Natural killer cell (primary cell): ENCODE measurements at regions not wholly inside any gene's neighbourhood (a gene's known extent, or its start where the extent isn't known, plus 50 kb on each side); places are given as distances from the start of the nearest gene placed in this dataset.

Experiments
- ATAC-seq, 3 donors: fragments of 150-1000 bp in 2 of 3; fragments of 200-7000 bp in 1 of 3; cut with Tn5 transposase; 1 replicate in 1 of 3; 2 replicates in 2 of 3; pipeline ENCODE4 v1.10.0; 2021; ENCODE audit warnings: mild to moderate bottlenecking in 2 of 3, moderate library complexity in 2 of 3
- DNase-seq, 2 donors: peaks; one replicate each; pipeline versions ENCODE4 v3.0.0 to v3.0.0-alpha.2; 2013 to 2021; ENCODE audit warnings: mixed read lengths in 1 of 2
- H3K27ac ChIP-seq: one replicate; pipeline ENCODE4 v1.5.1; 2013; ENCODE audit warnings: mild to moderate bottlenecking, low read length
- H3K27me3 ChIP-seq: one replicate; pipeline ENCODE4 v1.6.1; 2013; ENCODE audit warnings: low read length; ENCODE audit not compliant: control insufficient read depth, insufficient read depth
- H3K36me3 ChIP-seq: one replicate; pipeline ENCODE4 v1.6.1; 2013; ENCODE audit warnings: low read length; ENCODE audit not compliant: control insufficient read depth, insufficient read depth
- H3K4me1 ChIP-seq: one replicate; pipeline ENCODE4 v1.6.1; 2013; ENCODE audit warnings: low read length; ENCODE audit not compliant: control insufficient read depth, insufficient read depth
- H3K4me3 ChIP-seq: one replicate; pipeline ENCODE4 v1.5.1; 2013; ENCODE audit warnings: low read length
- H3K9me3 ChIP-seq: one replicate; pipeline ENCODE4 v1.6.1; 2013; ENCODE audit warnings: low read length; ENCODE audit not compliant: control insufficient read depth, insufficient read depth
- H3K27ac Mint-ChIP-seq, 2 donors: one replicate each; pipeline ENCODE4 v1.8.0; 2022; ENCODE audit warnings: mild to moderate bottlenecking in 2 of 2, mixed read lengths in 2 of 2, moderate library complexity in 1 of 2
- H3K27me3 Mint-ChIP-seq, 2 donors: one replicate each; pipeline ENCODE4 v1.8.0; 2022; ENCODE audit warnings: low read depth in 2 of 2, mixed read lengths in 2 of 2
- H3K36me3 Mint-ChIP-seq: one replicate; pipeline ENCODE4 v1.8.0; 2022; ENCODE audit warnings: mixed read lengths
- H3K4me1 Mint-ChIP-seq, 2 donors: one replicate each; pipeline ENCODE4 v1.8.0; 2022; ENCODE audit warnings: mixed read lengths in 2 of 2
- H3K4me3 Mint-ChIP-seq: one replicate; pipeline ENCODE4 v1.8.0; 2022; ENCODE audit warnings: mild to moderate bottlenecking, moderate library complexity, mixed read lengths
- H3K9me3 Mint-ChIP-seq, 2 donors: one replicate each; pipeline ENCODE4 v1.8.0; 2022; ENCODE audit warnings: mixed read lengths in 2 of 2
- CTCF ChIP-seq: fragments of 200-600 bp; IDR thresholded peaks from one replicate; pipeline ENCODE4 v1.8.0; 2022; ENCODE audit warnings: antibody characterized with exemption
- WGBS: methylation state at CpG from one replicate; pipeline ENCODE4 v1.1.7; 2013; ENCODE audit warnings: missing lambda C conversion rate; ENCODE audit not compliant: insufficient coverage; 5-methylcytosine and 5-hydroxymethylcytosine counted together
- intact Hi-C: fragments of 100-400 bp; cut with micrococcal nuclease; formaldehyde crosslinking; loops from one replicate; pipeline ENCODE4 v1.14.2; 2022

- Histone ChIP-seq H3K4me1 (no peaks in the 10 kb centered on the region), H3K27me3 (no peaks in the 10 kb centered on the region), H3K4me3 (no peak overlapping the region), H3K36me3 (no peaks in the 10 kb centered on the region), H3K27ac (no peak overlapping the region), H3K9me3 (no peaks in the 10 kb centered on the region)
- Mint-ChIP-seq H3K27me3 (peaks cover 0 to 3% of the 10 kb centered on the region in 2 donors), H3K36me3 (no peaks in the 10 kb centered on the region), H3K9me3 (no peaks in the 10 kb centered on the region), H3K27ac (no peak overlapping the region), H3K4me1 (no peaks in the 10 kb centered on the region), H3K4me3 (no peak overlapping the region)
- intact Hi-C loops = no loop called here
- 88% methylated on average over 2 of the region's 4 CpGs for WGBS
- TF ChIP-seq CTCF = no peak
- DNase-seq (no peak), ATAC-seq (no peak)
These were observed 614.9 kb downstream of the CDH26 start for GRCh38 chr20:60573003-60573680.

DNA sequence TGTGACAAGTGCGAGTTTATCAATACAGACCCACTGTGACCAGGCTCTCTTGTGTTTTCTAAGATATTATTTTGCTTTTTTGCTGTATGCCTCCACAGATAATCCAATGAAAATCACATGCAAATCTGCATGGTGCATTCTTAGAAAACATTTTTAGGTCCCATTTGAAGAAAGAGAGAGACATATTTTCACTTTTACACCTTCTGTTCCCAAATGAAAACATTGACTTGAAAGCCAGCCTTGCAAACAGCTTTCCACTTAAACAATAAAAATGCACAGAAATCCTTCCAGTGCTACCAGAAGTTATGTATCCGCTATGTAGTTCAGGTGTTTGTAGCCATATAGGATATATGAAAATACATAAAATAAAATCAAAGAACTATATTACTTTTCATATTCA is 618.0 kb downstream of the CDH26 start:
- 100% methylated on average over 1 of the region's 2 CpGs for WGBS
- H3K36me3 Mint-ChIP-seq = no peaks in the 10 kb centered on the region
- no peak for ATAC-seq
- no peak for DNase-seq
- Histone ChIP-seq H3K27ac (no peak overlapping the region), H3K36me3 (no peaks in the 10 kb centered on the region), H3K4me3 (no peak overlapping the region), H3K4me1 (no peaks in the 10 kb centered on the region), H3K9me3 (no peaks in the 10 kb centered on the region), H3K27me3 (no peaks in the 10 kb centered on the region)
- H3K4me1 Mint-ChIP-seq = no peaks in the 10 kb centered on the region
- H3K27ac Mint-ChIP-seq = no peak overlapping the region
- H3K27me3 Mint-ChIP-seq = peaks cover 6 to 8% of the 10 kb centered on the region in 2 donors
- intact Hi-C loops = no loop called here
- no peak overlapping the region for H3K4me3 Mint-ChIP-seq
- TF ChIP-seq CTCF = no peak
- no peaks in the 10 kb centered on the region for H3K9me3 Mint-ChIP-seq

DNA sequence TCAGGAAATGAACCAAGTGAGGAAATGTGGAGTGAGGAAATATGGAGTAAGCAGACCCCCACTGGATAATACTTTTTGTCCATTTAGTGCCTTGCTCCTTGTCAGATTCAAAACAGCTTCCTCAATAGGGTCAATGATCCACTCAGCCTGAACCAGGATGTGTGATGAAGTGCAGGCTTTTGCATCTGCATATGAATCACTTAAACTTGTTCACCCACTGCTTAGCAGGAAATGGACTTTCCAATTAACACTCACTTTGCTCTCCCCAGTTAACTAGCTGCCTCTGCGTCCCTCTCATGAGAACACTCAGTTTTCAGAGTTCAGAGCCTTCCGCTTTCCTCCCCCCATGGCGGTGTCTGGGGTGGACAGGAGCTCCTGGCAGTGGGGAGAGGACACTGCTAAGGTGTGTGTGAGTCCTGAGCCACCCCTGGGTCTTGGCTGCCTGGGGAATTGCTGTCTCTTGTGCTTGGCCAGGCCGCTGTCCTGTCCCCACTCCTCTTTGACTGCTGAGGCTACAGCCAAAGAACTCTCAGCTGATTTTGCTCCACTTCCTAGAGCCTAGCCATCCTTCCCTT is 621.8 kb downstream of the CDH26 start:
- no peaks in the 10 kb centered on the region for H3K36me3 ChIP-seq
- intact Hi-C loops = no loop called here
- no peaks in the 10 kb centered on the region for H3K9me3 ChIP-seq
- H3K9me3 Mint-ChIP-seq = no peaks in the 10 kb centered on the region
- H3K4me3 ChIP-seq = no peak overlapping the region
- no peaks in the 10 kb centered on the region for H3K4me1 Mint-ChIP-seq
- H3K36me3 Mint-ChIP-seq = no peaks in the 10 kb centered on the region
- WGBS = 79% methylated on average over 4 of the region's 4 CpGs
- TF ChIP-seq CTCF = no peak
- no peak overlapping the region for H3K4me3 Mint-ChIP-seq
- no peaks in the 10 kb centered on the region for H3K4me1 ChIP-seq
- H3K27me3 ChIP-seq = no peaks in the 10 kb centered on the region
- no peak overlapping the region for H3K27ac Mint-ChIP-seq
- H3K27me3 Mint-ChIP-seq = peaks cover 10 to 11% of the 10 kb centered on the region in 2 donors
- no peak for DNase-seq
- no peak for ATAC-seq
- H3K27ac ChIP-seq = no peak overlapping the region
